ENCODE measurements at regions not wholly inside any gene's neighbourhood (a gene's known extent, or its start where the extent isn't known, plus 50 kb on each side); places are given as distances from the start of the nearest gene placed in this dataset.

DNA sequence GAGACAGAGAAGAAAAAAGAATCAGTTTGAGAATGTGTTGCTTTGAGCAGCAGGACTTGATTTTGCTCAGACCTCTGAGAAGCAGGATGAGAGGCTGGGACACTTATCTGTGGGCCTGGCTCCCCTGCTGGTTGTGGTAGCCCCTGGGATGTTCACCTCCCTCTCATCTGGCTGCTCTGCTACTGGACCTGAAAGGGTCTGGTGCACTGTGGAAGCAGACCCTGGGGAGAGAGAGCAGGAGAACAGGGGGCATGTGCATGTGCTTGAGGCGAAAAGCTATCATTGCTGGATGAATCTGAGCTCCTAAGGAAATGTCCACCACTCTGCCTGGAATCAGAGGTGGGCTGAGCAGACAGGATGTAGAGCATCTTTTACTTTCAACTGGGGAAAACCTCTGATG is 161.1 kb downstream of the SCP2D1 start (continued):
- TF ChIP-seq POLR2AphosphoS5 (IDR thresholded peaks at IDR 0.05; ENCODE audit: low read depth, low read length): no peak

GRCh38 chr20:18977441-18977840 is 163.9 kb downstream of the SCP2D1 start:
- Histone ChIP-seq H3K4me1 (replicated peaks in 1 of 4; ENCODE audit: control insufficient read depth in 3 of 4, insufficient read depth in 4 of 4, low read length in 3 of 4) (no peaks in the 10 kb centered on the region), H2BK15ac (ENCODE audit: low read length) (no peak overlapping the region), H3K79me2 (ENCODE audit: control insufficient read depth in 1 of 2, insufficient read depth in 2 of 2, low read length in 2 of 2) (no peaks in the 10 kb centered on the region), H3K27ac (ENCODE audit: low read depth, low read length) (no peak overlapping the region), H3K56ac (replicated peaks; ENCODE audit: insufficient read length, low read depth, low read length) (no peak overlapping the region), H2AFZ (ENCODE audit: low read length) (no peak overlapping the region), H2BK120ac (replicated peaks; ENCODE audit: low read depth, low read length) (no peak overlapping the region), H3K79me1 (ENCODE audit: low read depth, low read length) (no peaks in the 10 kb centered on the region), H3K23me2 (ENCODE audit: low read depth, low read length) (no peaks in the 10 kb centered on the region), H2BK5ac (ENCODE audit: low read depth, low read length) (no peak overlapping the region), H2AK5ac (ENCODE audit: low read depth, low read length) (no peak overlapping the region), H4K5ac (ENCODE audit: insufficient read length, low read depth, low read length) (no peak overlapping the region), H3K14ac (ENCODE audit: insufficient read length) (no peak overlapping the region), H3K4ac (replicated peaks; ENCODE audit: insufficient read length, low read depth, low read length) (no peak overlapping the region), H4K8ac (ENCODE audit: extremely low read depth, insufficient read depth, low read length) (no peak overlapping the region), H4K20me1 (replicated peaks in 1 of 2; ENCODE audit: control insufficient read depth in 1 of 2, insufficient read depth in 2 of 2, low read length in 2 of 2) (no peaks in the 10 kb centered on the region), H3K9me3 (ENCODE audit: insufficient read depth in 2 of 2, low read depth in 1 of 2, low read length in 1 of 2) (no peaks in the 10 kb centered on the region), H3K9ac (replicated peaks in 1 of 4; ENCODE audit: extremely low read depth in 1 of 4, low read depth in 3 of 4, low read length in 3 of 4) (no peak overlapping the region), H2BK20ac (ENCODE audit: low read length) (no peak overlapping the region), H3K4me3 (ENCODE audit: extremely low read depth in 1 of 4, insufficient read depth in 2 of 4, low read depth in 3 of 4, low read length in 4 of 4) (no peak overlapping the region), H3K27me3 (replicated peaks in 1 of 4; ENCODE audit: control insufficient read depth in 3 of 4, extremely low read depth in 1 of 4, insufficient read depth in 3 of 4, low read length in 3 of 4) (no peaks in the 10 kb centered on the region; a peak in 1 of 7 replicates), H3K36me3 (ENCODE audit: control insufficient read depth in 2 of 4, insufficient read depth in 4 of 4, low read length in 3 of 4) (no peaks in the 10 kb centered on the region), H2BK12ac (ENCODE audit: low read depth, low read length) (no peak overlapping the region), H3K4me2 (ENCODE audit: insufficient read depth in 1 of 2, low read depth in 2 of 2, low read length in 2 of 2) (no peak overlapping the region), H4K91ac (replicated peaks; ENCODE audit: insufficient read length, low read length) (no peak overlapping the region), H3K23ac (ENCODE audit: insufficient read length) (no peak overlapping the region), H3K18ac (ENCODE audit: extremely low read depth, low read length) (no peak overlapping the region)
- no peak for DNase-seq (ENCODE audit: low read depth in 1 of 2, low spot score in 2 of 2)
- CTCF ChIA-PET (ENCODE audit: partially characterized antibody): no interaction called here
- POLR2A ChIA-PET (ENCODE audit: partially characterized antibody): no interaction called here
- WGBS, 2 experiments (ENCODE audit: extremely low coverage in 1 of 2, insufficient coverage in 1 of 2, insufficient read length in 1 of 2, insufficient replicate concordance in 2 of 2, low coverage in 1 of 2, low lambda C conversion rate in 2 of 2, missing lambda C conversion rate in 1 of 2): 91% methylated on average over 2 of the region's 2 CpGs; no CpG with 5 or more reads in 1 of the 2 experiments
- TF ChIP-seq BACH1 (IDR thresholded peaks at IDR 0.05; ENCODE audit: low read length) (no peak), NRF1 (IDR thresholded peaks at IDR 0.05; ENCODE audit: low read depth, low read length) (no peak), SIX5 (IDR thresholded peaks at IDR 0.05; ENCODE audit: low read depth, low read length) (no peak), KDM1A (IDR thresholded peaks at IDR 0.05; ENCODE audit: borderline replicate concordance, low read length) (no peak)
- FAIRE-seq: no peak

All from H1 (cell line).